CD14-positive monocyte (primary cell): ENCODE measurements at regions not wholly inside any gene's neighbourhood (a gene's known extent, or its start where the extent isn't known, plus 50 kb on each side); places are given as distances from the start of the nearest gene placed in this dataset.
"Not testable (repeated sequence)": the region's sequence is repeated elsewhere in the genome, so short reads cannot be mapped to it uniquely, and the experiment has no call there.

Experiments used
- DNase-seq, 3 donors: peaks; one replicate each; pipeline ENCODE4 v3.0.0-alpha.2; 2011 to 2022
- H2AFZ ChIP-seq: 2 replicates; pipeline ENCODE4 v1.6.0; 2012; ENCODE audit warnings: mild to moderate bottlenecking, low read depth, low read length, inconsistent platforms; ENCODE audit not compliant: insufficient read depth, poor library complexity, severe bottlenecking
- H3K27ac ChIP-seq, 2 donors: 1 replicate in 1 of 2; 2 replicates in 1 of 2; pipeline ENCODE4 v1.5.1; 2012 to 2013; ENCODE audit warnings: low read length in 2 of 2, control low read depth in 1 of 2, inconsistent platforms in 1 of 2, low read depth in 1 of 2, mild to moderate bottlenecking in 1 of 2
- H3K27me3 ChIP-seq, 2 donors: one replicate each; pipeline versions ENCODE4 v1.6.0 to v1.6.1; 2011 to 2013; ENCODE audit warnings: low read length in 2 of 2; ENCODE audit not compliant: control insufficient read depth in 2 of 2, insufficient read depth in 2 of 2
- H3K36me3 ChIP-seq, 2 donors: replicated peaks in 1 of 2; 1 replicate in 1 of 2; 2 replicates in 1 of 2; pipeline versions ENCODE4 v1.5.1 to v1.6.1; 2012 to 2013; ENCODE audit warnings: low read length in 2 of 2, control low read depth in 1 of 2, inconsistent platforms in 1 of 2, mild to moderate bottlenecking in 1 of 2; ENCODE audit not compliant: insufficient read depth in 2 of 2, control insufficient read depth in 1 of 2
- H3K4me1 ChIP-seq, 2 donors: 1 replicate in 1 of 2; 2 replicates in 1 of 2; pipeline versions ENCODE4 v1.5.1 to v1.6.1; 2012 to 2013; ENCODE audit warnings: low read length in 2 of 2, control low read depth in 1 of 2, inconsistent platforms in 1 of 2, mild to moderate bottlenecking in 1 of 2, moderate library complexity in 1 of 2; ENCODE audit not compliant: insufficient read depth in 2 of 2, control insufficient read depth in 1 of 2
- H3K4me2 ChIP-seq: replicated peaks from 2 replicates; pipeline ENCODE3; 2012; ENCODE audit warnings: low read length, moderate library complexity, mild to moderate bottlenecking; ENCODE audit not compliant: poor library complexity, severe bottlenecking; ENCODE audit errors: extremely low read depth
- H3K4me3 ChIP-seq, 3 experiments: fragments of 200-600 bp in 1 of 3; sonication (generic) in 1 of 3; replicated peaks in 1 of 3; 1 replicate in 2 of 3; 2 replicates in 1 of 3; pipeline ENCODE4 v1.5.1; 2011 to 2013; ENCODE audit warnings: low read length in 3 of 3, mild to moderate bottlenecking in 3 of 3, control low read depth in 2 of 3, low read depth in 2 of 3, inconsistent platforms in 1 of 3, moderate library complexity in 1 of 3
- H3K79me2 ChIP-seq: 2 replicates; pipeline ENCODE4 v1.6.0; 2012; ENCODE audit warnings: mild to moderate bottlenecking, control low read depth, inconsistent platforms, low read length, moderate library complexity; ENCODE audit not compliant: insufficient read depth
- H3K9ac ChIP-seq: 2 replicates; pipeline ENCODE4 v1.6.0; 2017; ENCODE audit warnings: low read length, mild to moderate bottlenecking; ENCODE audit not compliant: insufficient read depth, poor library complexity, severe bottlenecking
- H3K9me3 ChIP-seq, 2 donors: replicated peaks in 1 of 2; 1 replicate in 1 of 2; 2 replicates in 1 of 2; pipeline versions ENCODE4 v1.5.1 to v1.6.1; 2012 to 2013; ENCODE audit warnings: low read length in 2 of 2, control low read depth in 1 of 2; ENCODE audit not compliant: control insufficient read depth in 1 of 2, insufficient read depth in 1 of 2
- H4K20me1 ChIP-seq: 2 replicates; pipeline ENCODE4 v1.6.0; 2012; ENCODE audit warnings: mild to moderate bottlenecking, low read length, control low read depth, moderate library complexity; ENCODE audit not compliant: insufficient read depth
- H3K27ac Mint-ChIP-seq, 7 donors: one replicate each; pipeline ENCODE4 v1.8.0; 2020; ENCODE audit warnings: mild to moderate bottlenecking in 7 of 7, mixed read lengths in 7 of 7, moderate library complexity in 6 of 7, inconsistent platforms in 2 of 7
- H3K27me3 Mint-ChIP-seq, 3 donors: one replicate each; pipeline ENCODE4 v1.8.0; 2021 to 2022; ENCODE audit warnings: low read depth in 3 of 3, mild to moderate bottlenecking in 3 of 3, mixed read lengths in 3 of 3, moderate library complexity in 3 of 3, inconsistent platforms in 1 of 3
- H3K36me3 Mint-ChIP-seq, 2 donors: one replicate each; pipeline ENCODE4 v1.8.0; 2020; ENCODE audit warnings: mixed read lengths in 2 of 2, inconsistent platforms in 1 of 2, mild to moderate bottlenecking in 1 of 2
- H3K4me1 Mint-ChIP-seq: one replicate; pipeline ENCODE4 v1.8.0; 2020; ENCODE audit warnings: mild to moderate bottlenecking, mixed read lengths
- H3K4me3 Mint-ChIP-seq, 2 donors: one replicate each; pipeline ENCODE4 v1.8.0; 2020; ENCODE audit warnings: mild to moderate bottlenecking in 2 of 2, mixed read lengths in 2 of 2, moderate library complexity in 1 of 2
- H3K9me3 Mint-ChIP-seq, 7 donors: one replicate each; pipeline ENCODE4 v1.8.0; 2020 to 2022; ENCODE audit warnings: mixed read lengths in 7 of 7, mild to moderate bottlenecking in 6 of 7, moderate library complexity in 6 of 7, inconsistent platforms in 2 of 7
- CTCF ChIP-seq: fragments of 200-600 bp; IDR thresholded peaks from one replicate; pipeline ENCODE4 v1.8.0; 2022; ENCODE audit warnings: antibody characterized with exemption, mild to moderate bottlenecking
- WGBS: methylation state at CpG from one replicate; pipeline ENCODE4 v1.1.5; 2013; ENCODE audit warnings: missing lambda C conversion rate; ENCODE audit not compliant: insufficient coverage; 5-methylcytosine and 5-hydroxymethylcytosine counted together
- intact Hi-C, 2 donors: fragments of 100-400 bp; cut with micrococcal nuclease; formaldehyde crosslinking; loops; one replicate each; pipeline versions ENCODE4 v1.15.0 to v1.15.1; 2023

GRCh38 chr11:45005106-45005505 is 54.4 kb upstream of the TP53I11 start:
- no peak overlapping the region for H3K27ac ChIP-seq
- H3K79me2 ChIP-seq, result no peaks in the 10 kb centered on the region
- H3K4me3 ChIP-seq, result no peak overlapping the region
- H3K4me1 Mint-ChIP-seq, result no peaks in the 10 kb centered on the region
- no peak overlapping the region for H3K4me2 ChIP-seq
- no peak overlapping the region for H3K9ac ChIP-seq
- no peak for TF ChIP-seq CTCF
- H3K27me3 ChIP-seq, result no peaks in the 10 kb centered on the region
- no peak overlapping the region for H3K4me3 Mint-ChIP-seq
- no peaks in the 10 kb centered on the region for H3K36me3 ChIP-seq
- no peak overlapping the region for H2AFZ ChIP-seq
- no CpG with 5 or more reads among the region's 1 CpG for WGBS
- H3K4me1 ChIP-seq, result no peaks in the 10 kb centered on the region
- intact Hi-C loops, result no loop called here
- peaks cover 6 to 8% (median 8%) of the 10 kb centered on the region in 3 donors for H3K27me3 Mint-ChIP-seq
- H3K9me3 Mint-ChIP-seq, result no peaks in the 10 kb centered on the region
- H3K36me3 Mint-ChIP-seq, result no peaks in the 10 kb centered on the region
- DNase-seq, result no peak
- H3K27ac Mint-ChIP-seq, result no peak overlapping the region
- H3K9me3 ChIP-seq, result no peaks in the 10 kb centered on the region
- H4K20me1 ChIP-seq, result no peaks in the 10 kb centered on the region

GRCh38 chr11:45007011-45007410 is 56.3 kb upstream of the TP53I11 start:
- Mint-ChIP-seq H3K27me3 (peaks cover 4 to 8% (median 7%) of the 10 kb centered on the region in 3 donors), H3K36me3 (no peaks in the 10 kb centered on the region), H3K9me3 (peaks cover 0 to 3% (median 0%) of the 10 kb centered on the region in 7 donors), H3K4me3 (no peak overlapping the region), H3K4me1 (no peaks in the 10 kb centered on the region), H3K27ac (peak overlapping the region in 1 of 7 donors; percentile 40)
- H3K27me3 ChIP-seq, result no peaks in the 10 kb centered on the region
- H3K4me3 ChIP-seq, result no peak overlapping the region
- no peaks in the 10 kb centered on the region for H3K36me3 ChIP-seq
- no peak overlapping the region for H3K27ac ChIP-seq
- TF ChIP-seq CTCF, result no peak
- H3K79me2 ChIP-seq, result no peaks in the 10 kb centered on the region
- 84% methylated on average over 8 of the region's 8 CpGs for WGBS
- no peak overlapping the region for H2AFZ ChIP-seq
- no peak overlapping the region for H3K4me2 ChIP-seq
- H3K9me3 ChIP-seq, result no peaks in the 10 kb centered on the region
- intact Hi-C loops, result no loop called here
- H3K9ac ChIP-seq, result no peak overlapping the region
- H3K4me1 ChIP-seq, result no peaks in the 10 kb centered on the region
- DNase-seq, result no peak
- no peaks in the 10 kb centered on the region for H4K20me1 ChIP-seq

GRCh38 chr11:45015983-45016382 is 65.3 kb upstream of the TP53I11 start:
- Mint-ChIP-seq H3K4me3 (peak overlapping the region in 1 of 2 donors; percentile 6), H3K9me3 (peaks cover 12 to 31% (median 24%) of the 10 kb centered on the region in 7 donors)
- H3K79me2 ChIP-seq, H3K4me3 ChIP-seq, H2AFZ ChIP-seq, H3K27me3 Mint-ChIP-seq, H3K4me1 Mint-ChIP-seq, H3K9me3 ChIP-seq, H3K9ac ChIP-seq, H3K36me3 ChIP-seq, H3K27me3 ChIP-seq, DNase-seq, intact Hi-C loops, H3K36me3 Mint-ChIP-seq, H3K27ac ChIP-seq, H3K27ac Mint-ChIP-seq, H3K4me2 ChIP-seq, H3K4me1 ChIP-seq, H4K20me1 ChIP-seq: not testable (repeated sequence)
- WGBS, result no CpG with 5 or more reads among the region's 5 CpGs
